NCI-H1105 treated with DMSO at 0.1 percent for 48 hours (cell line): ENCODE measurements at regions not wholly inside any gene's neighbourhood (a gene's known extent, or its start where the extent isn't known, plus 50 kb on each side); places are given as distances from the start of the nearest gene placed in this dataset.

Experiments
- DNase-seq: peaks from one replicate; lab custom pipeline; 2025; lab: John Stamatoyannopoulos, UW

DNA sequence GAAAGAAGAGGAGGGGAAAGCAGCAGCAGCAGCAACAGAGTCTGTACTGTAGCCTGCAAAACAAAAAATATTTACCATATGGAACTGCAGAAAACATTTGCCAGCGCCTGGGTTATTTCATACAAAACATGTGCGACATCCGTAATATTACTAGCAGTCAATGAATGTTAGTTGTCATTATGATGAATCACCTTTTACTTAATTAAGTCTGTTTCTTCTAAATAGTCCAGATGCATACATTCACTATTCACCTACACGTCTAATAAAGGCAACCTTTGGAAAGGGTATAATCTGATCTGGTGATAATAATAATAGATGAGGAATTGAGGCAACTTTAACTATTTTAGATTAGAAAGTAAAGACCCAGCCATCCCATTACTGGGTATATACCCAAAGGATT is 426.3 kb upstream of the ST6GAL2 start:
- no peak for DNase-seq

- no peak for DNase-seq
Observed at GRCh38 chr2:107313316-107313715, 427.3 kb upstream of the ST6GAL2 start.

GRCh38 chr2:107320881-107321280 is 434.9 kb upstream of the ST6GAL2 start:
- DNase-seq, result no peak

GRCh38 chr2:107322416-107322815 is 436.4 kb upstream of the ST6GAL2 start:
- no peak for DNase-seq

GRCh38 chr2:107323946-107324565 is 438.1 kb upstream of the ST6GAL2 start:
- DNase-seq, result no peak

DNA sequence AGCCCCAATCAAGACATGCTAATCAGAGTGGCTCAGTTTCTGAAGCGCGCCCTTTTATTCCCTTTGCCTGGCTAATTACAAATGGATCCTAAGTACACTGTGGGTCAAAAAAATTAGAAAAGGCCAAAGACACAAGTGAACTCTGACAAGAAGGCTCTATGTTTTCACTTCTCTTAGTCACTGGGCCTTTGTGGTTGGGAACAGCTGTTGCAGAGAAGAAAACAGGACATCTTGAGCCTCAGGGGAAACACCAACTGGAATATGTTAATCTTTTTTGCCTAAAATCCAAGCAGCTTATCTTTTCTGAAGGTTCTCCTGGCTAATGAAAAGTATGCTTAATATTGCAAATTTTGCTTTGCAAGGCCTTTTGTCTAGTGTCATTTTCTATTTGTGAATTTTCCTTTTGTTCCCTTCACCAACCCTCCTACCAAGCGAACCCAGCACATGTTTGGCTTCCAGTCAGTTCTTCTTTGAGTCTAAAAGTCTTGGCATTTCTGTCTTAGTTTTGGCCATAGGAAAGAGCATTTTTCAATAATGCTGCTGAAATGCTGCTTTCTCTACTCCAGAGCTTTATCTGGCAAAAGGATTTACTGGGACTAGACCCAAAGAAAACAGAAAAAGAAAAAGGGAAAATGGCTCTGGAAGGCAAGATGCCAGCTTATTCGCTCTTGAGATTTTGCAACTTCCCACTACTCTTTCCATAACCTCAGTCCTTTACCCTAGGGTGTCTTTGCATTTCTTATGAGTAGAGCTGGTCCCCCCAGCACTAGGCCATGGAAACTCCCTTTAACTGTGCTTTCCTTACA is 440.2 kb upstream of the ST6GAL2 start:
- no peak for DNase-seq

DNA sequence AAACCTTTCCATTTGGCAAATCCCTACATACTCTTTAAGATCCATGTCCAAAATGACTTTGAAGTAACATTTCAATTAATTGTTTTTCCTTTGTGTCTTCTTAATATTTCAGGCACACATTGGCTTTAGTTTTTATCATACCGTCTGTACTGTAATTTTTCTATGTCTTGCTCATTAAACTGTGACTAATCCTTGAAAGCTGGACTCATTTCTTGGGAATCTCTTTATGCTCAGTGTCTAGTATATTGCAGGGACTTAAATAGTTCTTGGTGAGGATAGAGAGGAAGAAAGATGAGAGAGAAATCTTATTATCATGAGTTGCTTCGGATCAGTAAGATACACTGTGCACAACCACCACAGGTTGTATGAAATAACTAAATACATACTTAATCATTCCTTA is 448.3 kb upstream of the ST6GAL2 start:
- DNase-seq, result no peak

GRCh38 chr2:107336526-107336925 is 450.6 kb upstream of the ST6GAL2 start:
- DNase-seq, result no peak

- no peak for DNase-seq
Observed at GRCh38 chr2:107337209-107337898, 451.4 kb upstream of the ST6GAL2 start.

DNA sequence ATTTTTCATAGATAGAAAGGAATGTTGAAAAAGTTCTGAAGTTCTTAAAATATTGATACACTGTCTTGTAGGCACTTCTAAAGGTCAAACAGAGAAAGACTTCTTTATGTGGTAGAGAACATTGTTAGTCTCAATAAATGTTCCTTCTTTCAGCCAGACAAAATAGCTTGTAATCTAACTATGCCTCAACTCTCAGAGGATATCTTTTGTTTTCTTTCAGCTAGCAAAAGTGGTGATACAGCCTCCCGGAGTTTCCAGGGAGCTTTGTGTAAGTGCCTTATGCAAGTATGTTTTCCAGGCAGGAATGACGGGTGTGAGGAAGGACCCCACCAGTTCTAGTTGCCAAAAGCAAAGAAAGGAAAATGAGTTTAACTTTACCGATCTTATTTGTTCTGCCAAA is 452.1 kb upstream of the ST6GAL2 start:
- no peak for DNase-seq

DNA sequence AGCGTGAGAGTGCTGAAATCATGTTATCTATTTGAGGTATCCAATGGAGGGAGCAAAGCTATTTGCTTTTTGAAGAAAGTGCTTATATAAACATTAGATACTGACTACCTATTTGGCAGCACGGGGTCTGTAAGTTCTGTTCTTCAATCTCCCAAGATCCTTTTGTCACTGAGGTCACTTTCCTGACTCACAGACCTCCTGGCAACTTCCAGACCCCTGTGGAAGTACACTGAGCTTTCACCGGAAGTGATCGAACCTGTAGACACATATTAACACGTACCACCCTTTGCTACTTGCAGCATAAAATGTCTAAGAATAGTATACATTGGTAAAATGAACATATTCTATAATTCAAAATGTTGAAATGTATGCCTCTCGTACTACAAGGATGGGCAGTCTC is 452.6 kb upstream of the ST6GAL2 start:
- DNase-seq, result no peak

GRCh38 chr2:107340955-107341354 is 455.0 kb upstream of the ST6GAL2 start:
- no peak for DNase-seq

DNA sequence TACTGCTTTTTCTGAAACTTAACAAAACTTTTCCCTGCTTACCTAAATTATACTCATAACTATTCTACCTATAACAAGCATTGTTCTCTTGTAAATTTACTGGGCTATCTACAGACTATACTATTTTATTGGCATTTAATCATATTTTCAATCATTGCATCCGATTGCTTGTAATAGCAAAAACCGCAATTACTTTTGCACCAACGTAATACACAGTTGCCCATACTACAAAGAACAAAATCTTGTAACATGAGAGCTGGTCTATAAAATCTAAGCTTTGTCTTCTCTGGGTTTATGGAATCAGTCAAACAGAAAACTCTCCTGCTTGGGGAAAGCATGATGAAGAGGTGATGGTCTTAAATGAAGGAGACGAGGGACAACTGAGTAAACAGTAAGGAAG is 463.4 kb upstream of the ST6GAL2 start:
- no peak for DNase-seq

GRCh38 chr2:107354175-107354574 is 468.2 kb upstream of the ST6GAL2 start:
- no peak for DNase-seq

GRCh38 chr2:107358362-107358761 is 468.3 kb upstream of the RGPD4 start:
- DNase-seq, result no peak

DNA sequence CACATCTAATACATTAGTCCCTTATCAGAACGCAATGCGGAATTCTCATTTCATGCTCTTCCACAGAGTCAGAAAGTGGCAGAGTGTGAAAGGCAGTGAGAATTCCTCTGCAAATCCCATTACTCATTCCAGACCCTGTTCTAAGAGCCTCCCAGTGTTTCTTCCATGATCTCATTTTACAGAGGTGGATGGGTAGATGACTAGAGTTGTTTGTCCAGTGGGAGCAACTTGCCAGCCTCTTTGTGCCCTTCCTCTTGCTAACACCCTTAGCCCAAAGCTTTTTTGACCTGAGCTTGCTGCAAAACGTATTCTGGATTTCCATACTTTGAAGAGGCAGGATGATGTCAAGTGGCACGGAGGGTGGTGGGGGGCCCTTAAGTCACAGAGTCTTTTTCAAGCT is 467.7 kb upstream of the RGPD4 start:
- DNase-seq, result no peak

- no peak for DNase-seq
Observed at GRCh38 chr2:107361751-107362381, 464.8 kb upstream of the RGPD4 start.

DNA sequence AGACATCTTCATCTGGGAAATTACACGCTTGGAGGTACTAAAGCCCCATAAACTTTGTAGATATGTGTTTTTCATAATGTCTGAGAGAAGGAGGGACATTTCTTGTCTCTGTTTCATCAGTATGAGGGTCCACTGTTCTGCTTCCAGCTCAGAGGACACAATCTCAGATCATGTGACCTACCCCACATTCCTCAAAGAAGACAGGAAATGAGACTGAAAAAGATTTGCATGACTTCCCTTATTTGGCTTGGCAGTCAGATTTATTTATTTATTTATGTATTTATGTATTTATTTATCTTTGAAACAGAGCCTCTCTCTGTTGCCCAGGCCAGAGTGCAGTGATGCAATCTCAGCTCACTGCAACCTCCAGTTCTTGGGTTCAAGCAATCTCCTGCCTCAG is 463.7 kb upstream of the RGPD4 start:
- no peak for DNase-seq

DNA sequence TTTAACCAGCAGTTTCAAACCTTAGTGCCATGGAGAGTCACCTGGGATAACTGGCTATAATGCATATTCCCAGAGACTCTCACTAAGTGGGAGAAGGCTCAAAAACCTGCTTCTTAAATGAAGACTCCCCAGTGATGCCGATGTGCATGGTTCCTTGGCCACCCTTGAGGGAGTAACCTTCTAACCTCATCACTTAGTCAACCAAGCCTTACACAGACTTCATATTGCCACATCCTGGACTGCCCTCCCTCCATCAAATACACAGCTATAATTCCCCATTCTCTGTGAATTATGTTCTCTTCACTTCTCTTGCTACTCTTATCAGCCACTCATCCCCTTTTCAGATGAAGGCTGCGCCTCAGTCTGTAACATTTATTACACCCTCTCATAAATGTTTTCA is 462.9 kb upstream of the RGPD4 start:
- DNase-seq, result no peak

DNA sequence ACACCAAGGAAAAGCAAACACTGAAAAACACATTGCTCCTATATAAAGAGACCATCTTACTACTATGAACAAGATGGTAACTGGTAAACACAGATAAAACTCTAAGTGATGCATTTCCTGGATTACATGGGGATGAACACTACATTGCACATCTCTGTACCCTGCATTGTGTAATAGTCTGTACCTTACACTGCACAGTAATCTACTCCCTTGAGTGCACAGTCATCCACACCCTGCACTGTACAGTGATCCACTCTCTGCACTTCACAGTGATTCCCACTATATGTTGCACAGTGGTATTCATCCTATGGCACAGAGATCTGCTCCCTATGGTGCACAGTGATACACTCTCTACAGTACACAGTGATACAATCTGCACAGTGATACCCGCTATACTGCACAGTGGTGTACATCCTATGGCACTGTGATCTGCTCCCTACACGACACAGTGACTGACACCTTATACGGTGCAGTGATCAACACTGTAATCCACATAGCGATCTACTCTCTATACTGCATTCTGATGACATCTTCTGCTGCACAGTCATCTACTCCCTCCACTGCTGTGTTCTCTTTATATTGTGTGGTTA is 462.2 kb upstream of the RGPD4 start:
- no peak for DNase-seq

DNA sequence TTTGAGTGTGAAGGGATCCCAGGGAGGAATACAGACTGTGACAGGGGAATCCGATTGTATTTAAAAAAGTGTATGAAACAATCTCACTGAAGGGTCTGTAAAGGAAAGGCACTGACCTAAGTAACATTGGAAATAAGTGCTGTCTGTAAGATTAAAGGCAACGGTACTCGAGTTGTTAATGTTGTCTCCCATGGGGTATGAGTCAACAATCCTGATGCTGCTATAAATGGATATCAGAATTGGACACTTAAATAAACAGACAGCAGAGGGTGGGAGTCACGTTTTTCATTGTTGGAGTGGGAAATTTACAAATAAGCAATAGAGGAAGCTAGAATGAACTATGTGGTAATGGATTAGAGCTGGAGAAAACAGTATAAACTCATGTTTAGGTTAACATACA is 452.4 kb upstream of the RGPD4 start:
- DNase-seq, result no peak

GRCh38 chr2:107376909-107377308 is 449.8 kb upstream of the RGPD4 start:
- DNase-seq, result no peak
